ENCODE measurements at regions not wholly inside any gene's neighbourhood (a gene's known extent, or its start where the extent isn't known, plus 50 kb on each side); places are given as distances from the start of the nearest gene placed in this dataset.

DNA sequence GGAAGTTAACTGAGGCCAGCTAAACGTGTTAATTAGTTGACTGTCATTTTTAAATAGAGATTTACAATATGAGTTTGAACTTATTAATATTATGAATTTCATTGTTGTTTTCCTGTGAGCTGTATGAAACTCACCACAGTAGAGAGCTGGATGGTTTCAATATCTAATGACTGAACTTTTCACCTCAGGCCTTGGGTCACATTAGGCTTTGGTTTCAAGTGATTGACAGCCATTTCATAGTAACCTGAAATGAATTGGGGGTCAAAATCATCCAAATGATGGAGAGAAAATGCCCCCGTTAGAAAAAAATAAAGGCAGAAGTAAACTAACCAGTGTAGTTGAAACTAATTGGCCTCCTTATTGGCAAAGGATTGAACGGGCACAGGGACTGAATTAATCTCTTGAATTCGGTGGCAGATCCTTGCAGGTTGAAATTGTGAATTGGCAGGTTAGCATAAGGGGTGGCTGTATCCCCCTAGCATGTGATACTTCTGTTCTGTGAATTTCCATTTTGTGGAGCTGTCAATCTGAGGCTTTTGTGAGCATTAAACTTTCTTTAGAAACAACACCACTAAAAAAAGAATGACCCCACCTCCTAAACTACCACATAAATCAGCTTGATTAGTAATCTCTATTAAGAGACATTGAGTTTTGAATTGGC, 155.1 kb upstream of the MMS22L start:
- TF ChIP-seq, protein P1, sequence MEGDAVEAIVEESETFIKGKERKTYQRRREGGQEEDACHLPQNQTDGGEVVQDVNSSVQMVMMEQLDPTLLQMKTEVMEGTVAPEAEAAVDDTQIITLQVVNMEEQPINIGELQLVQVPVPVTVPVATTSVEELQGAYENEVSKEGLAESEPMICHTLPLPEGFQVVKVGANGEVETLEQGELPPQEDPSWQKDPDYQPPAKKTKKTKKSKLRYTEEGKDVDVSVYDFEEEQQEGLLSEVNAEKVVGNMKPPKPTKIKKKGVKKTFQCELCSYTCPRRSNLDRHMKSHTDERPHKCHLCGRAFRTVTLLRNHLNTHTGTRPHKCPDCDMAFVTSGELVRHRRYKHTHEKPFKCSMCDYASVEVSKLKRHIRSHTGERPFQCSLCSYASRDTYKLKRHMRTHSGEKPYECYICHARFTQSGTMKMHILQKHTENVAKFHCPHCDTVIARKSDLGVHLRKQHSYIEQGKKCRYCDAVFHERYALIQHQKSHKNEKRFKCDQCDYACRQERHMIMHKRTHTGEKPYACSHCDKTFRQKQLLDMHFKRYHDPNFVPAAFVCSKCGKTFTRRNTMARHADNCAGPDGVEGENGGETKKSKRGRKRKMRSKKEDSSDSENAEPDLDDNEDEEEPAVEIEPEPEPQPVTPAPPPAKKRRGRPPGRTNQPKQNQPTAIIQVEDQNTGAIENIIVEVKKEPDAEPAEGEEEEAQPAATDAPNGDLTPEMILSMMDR (conservative IDR thresholded peaks at IDR 0.05) = no peak
- Mint-ChIP-seq H3K27ac (ENCODE audit: unreplicated experiment) (no peak overlapping the region), H3K27me3 (ENCODE audit: low read depth) (no peaks in the 10 kb centered on the region), H3K36me3 (ENCODE audit: low read depth) (no peaks in the 10 kb centered on the region), H3K9me3 (peaks cover 4% of the 10 kb centered on the region), H3K4me1 (peaks cover 15% of the 10 kb centered on the region), H3K4me3 (no peak overlapping the region)
- DNase-seq (ENCODE audit: low read depth, low spot score) = no peak

DNA sequence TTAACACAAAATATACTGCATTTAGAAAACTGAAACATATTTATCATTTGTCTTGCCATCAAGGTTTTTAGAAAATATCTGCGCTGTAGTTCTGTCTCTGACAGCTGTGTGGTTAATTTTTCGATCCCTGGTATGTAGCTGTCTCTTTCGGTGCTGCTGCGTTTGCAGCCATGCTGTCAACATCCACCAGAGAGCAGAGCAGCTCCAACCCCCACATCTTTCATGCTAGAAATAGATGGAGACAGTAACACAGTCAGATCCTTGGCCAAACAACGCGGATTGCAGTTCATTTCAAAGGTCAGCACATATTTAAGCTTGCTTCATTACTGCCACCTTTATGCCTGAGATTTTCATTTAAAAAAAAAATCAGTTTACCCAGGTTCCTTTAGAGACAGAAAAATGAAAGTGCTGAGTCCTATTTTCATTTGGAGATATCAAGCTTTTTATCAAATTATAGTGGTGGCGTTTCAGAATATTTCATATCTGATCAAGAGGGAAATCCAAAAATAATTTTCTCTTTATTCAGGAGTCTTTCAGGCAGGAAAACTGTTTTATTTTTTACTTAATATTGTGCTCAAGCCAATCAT, 157.7 kb upstream of the MMS22L start:
- peak; percentile 36 for DNase-seq (ENCODE audit: low read depth, low spot score)
- peaks cover 20% of the 10 kb centered on the region for H3K4me1 Mint-ChIP-seq
- no peaks in the 10 kb centered on the region for H3K27me3 Mint-ChIP-seq (ENCODE audit: low read depth)
- no peaks in the 10 kb centered on the region for H3K36me3 Mint-ChIP-seq (ENCODE audit: low read depth)
- TF ChIP-seq, protein P1 (conservative IDR thresholded peaks at IDR 0.05) = peak; percentile 67
- H3K27ac Mint-ChIP-seq (ENCODE audit: unreplicated experiment) = no peak overlapping the region
- H3K9me3 Mint-ChIP-seq = peaks cover 4% of the 10 kb centered on the region
- H3K4me3 Mint-ChIP-seq = no peak overlapping the region

GRCh38 chr6:97443408-97444080, 160.5 kb upstream of the MMS22L start:
- no peak for DNase-seq (ENCODE audit: low read depth, low spot score)
- peaks cover 17% of the 10 kb centered on the region for H3K4me1 Mint-ChIP-seq
- H3K4me3 Mint-ChIP-seq = no peak overlapping the region

GRCh38 chr6:97445407-97445806, 162.4 kb upstream of the MMS22L start:
- no peaks in the 10 kb centered on the region for H3K27me3 Mint-ChIP-seq (ENCODE audit: low read depth)
- no peak overlapping the region for H3K4me3 Mint-ChIP-seq
- peaks cover 5% of the 10 kb centered on the region for H3K9me3 Mint-ChIP-seq
- TF ChIP-seq, protein P1 (conservative IDR thresholded peaks at IDR 0.05) = no peak
- H3K27ac Mint-ChIP-seq (ENCODE audit: unreplicated experiment) = no peak overlapping the region
- no peaks in the 10 kb centered on the region for H3K36me3 Mint-ChIP-seq (ENCODE audit: low read depth)
- H3K4me1 Mint-ChIP-seq = peaks cover 12% of the 10 kb centered on the region
- no peak for DNase-seq (ENCODE audit: low read depth, low spot score)

More at GRCh38 chr6:97443408-97444080, 160.5 kb upstream of the MMS22L start:
- peaks cover 5% of the 10 kb centered on the region for H3K9me3 Mint-ChIP-seq
- H3K27me3 Mint-ChIP-seq (ENCODE audit: low read depth) = no peaks in the 10 kb centered on the region
- TF ChIP-seq, protein P1 (conservative IDR thresholded peaks at IDR 0.05) = no peak
- no peaks in the 10 kb centered on the region for H3K36me3 Mint-ChIP-seq (ENCODE audit: low read depth)
- H3K27ac Mint-ChIP-seq (ENCODE audit: unreplicated experiment) = no peak overlapping the region

- Mint-ChIP-seq H3K9me3 (peaks cover 7% of the 10 kb centered on the region), H3K4me3 (no peak overlapping the region), H3K27ac (ENCODE audit: unreplicated experiment) (no peak overlapping the region), H3K4me1 (peaks cover 3% of the 10 kb centered on the region), H3K36me3 (ENCODE audit: low read depth) (no peaks in the 10 kb centered on the region), H3K27me3 (ENCODE audit: low read depth) (no peaks in the 10 kb centered on the region)
- DNase-seq (ENCODE audit: low read depth, low spot score) = no peak
- TF ChIP-seq, protein P1 (conservative IDR thresholded peaks at IDR 0.05) = no peak
Observed at GRCh38 chr6:97449444-97449966, 166.5 kb upstream of the MMS22L start.
